GM18508 (cell line): ENCODE measurements at regions not wholly inside any gene's neighbourhood (a gene's known extent, or its start where the extent isn't known, plus 50 kb on each side); places are given as distances from the start of the nearest gene placed in this dataset.

Experiments used
- ATAC-seq: cut with Tn5 transposase; IDR thresholded peaks from one replicate; pipeline ENCODE4 v1.9.1; 2021; ENCODE audit warnings: moderate number of reproducible peaks; ENCODE audit not compliant: insufficient read depth, unreplicated experiment

DNA sequence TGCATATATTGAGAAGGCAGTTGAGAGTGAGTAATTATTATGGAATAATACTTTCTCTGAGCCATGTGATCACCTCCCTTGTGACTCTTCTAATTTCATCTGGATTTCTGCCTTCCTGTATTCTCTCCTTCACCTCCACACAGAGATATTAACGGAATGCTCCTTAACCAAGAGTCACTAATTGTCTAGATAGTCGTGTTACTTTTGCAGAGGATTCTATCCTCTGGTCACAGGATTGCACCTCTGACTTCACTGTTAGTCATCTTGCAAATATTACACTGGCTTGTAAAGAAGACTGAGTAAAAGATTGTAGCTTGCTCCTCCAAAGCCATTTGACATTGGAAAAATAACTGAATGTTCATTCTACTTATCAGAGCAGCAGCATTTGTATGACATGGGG lies 160.9 kb downstream of the SH2D1A start:
- no peak for ATAC-seq

DNA sequence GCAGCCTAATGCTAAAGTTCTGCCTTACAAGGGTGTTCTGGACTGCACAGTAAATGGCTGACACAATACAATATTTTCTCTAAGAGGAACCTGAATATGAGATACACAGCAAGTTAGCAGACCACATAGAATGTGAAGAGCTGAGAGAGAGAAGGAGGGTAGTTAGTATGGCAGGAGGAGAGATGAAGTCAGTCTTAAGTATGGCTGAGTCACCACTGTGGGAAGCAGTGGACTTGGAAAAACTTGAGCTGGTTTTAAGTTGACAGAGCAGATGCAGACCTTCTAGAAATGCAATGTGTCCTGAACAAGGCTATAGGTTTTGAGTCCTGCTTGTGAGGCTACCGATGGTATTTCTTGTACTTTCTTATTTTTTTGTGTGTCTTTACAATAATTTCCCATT lies 172.5 kb downstream of the SH2D1A start:
- no peak for ATAC-seq

GRCh38 chrX:124524852-124525251 lies 178.5 kb downstream of the SH2D1A start:
- no peak for ATAC-seq

DNA sequence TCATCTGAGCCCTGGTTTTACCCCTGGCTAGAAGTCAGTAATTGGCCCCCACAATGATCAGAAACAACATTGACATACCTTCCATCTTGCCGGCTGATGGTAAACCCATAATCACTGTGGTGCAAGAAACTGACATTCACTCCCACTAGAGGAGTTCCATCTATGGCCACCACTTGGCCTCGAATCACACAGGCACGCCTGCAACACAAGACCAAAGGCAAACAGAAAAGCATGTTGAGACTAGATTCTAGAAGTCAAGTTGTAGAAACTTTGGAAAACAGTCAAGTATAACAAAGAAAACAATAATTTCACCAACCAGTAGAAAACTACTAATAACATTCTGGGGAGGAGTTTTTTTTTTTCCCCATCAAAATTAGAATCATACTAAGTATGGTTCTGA lies 183.4 kb downstream of the SH2D1A start:
- ATAC-seq = no peak

- no peak for ATAC-seq
Observed at GRCh38 chrX:124530803-124531202, 184.4 kb downstream of the SH2D1A start.

- ATAC-seq = no peak
Observed at GRCh38 chrX:124534536-124534935, 188.2 kb downstream of the SH2D1A start.

GRCh38 chrX:124540474-124540873 lies 194.1 kb downstream of the SH2D1A start:
- ATAC-seq = no peak

- ATAC-seq = no peak
Observed at GRCh38 chrX:124548571-124548970, 202.2 kb downstream of the SH2D1A start.

- no peak for ATAC-seq
Observed at GRCh38 chrX:124555036-124555595, 208.8 kb downstream of the SH2D1A start.

GRCh38 chrX:124557976-124558375 lies 211.6 kb downstream of the SH2D1A start:
- ATAC-seq = no peak

GRCh38 chrX:124573468-124573867 lies 227.1 kb downstream of the SH2D1A start:
- no peak for ATAC-seq

GRCh38 chrX:124592744-124593143 lies 246.4 kb downstream of the SH2D1A start:
- ATAC-seq = no peak

- ATAC-seq = no peak
Observed at GRCh38 chrX:124594017-124594651, 247.8 kb downstream of the SH2D1A start.

GRCh38 chrX:124605511-124605910 lies 259.1 kb downstream of the SH2D1A start:
- ATAC-seq = no peak

DNA sequence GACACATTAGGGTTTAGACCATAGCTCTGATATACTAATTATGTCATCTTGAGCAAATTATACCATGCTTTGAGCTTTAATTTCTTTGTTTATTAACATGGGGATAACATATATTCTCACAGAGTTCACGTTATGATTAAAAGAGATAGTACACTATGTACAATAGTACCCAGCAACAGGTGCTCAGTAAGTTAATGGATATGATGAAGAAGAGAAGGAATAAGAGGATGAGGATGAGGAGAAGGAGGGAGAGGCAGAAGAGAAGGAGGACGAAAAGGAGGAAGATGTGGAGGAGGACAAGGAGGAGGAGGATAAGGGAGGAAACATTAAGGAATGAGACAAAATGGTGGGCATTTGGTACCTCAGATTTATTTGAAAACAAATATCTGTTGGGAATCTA lies 260.4 kb downstream of the SH2D1A start:
- ATAC-seq = no peak

DNA sequence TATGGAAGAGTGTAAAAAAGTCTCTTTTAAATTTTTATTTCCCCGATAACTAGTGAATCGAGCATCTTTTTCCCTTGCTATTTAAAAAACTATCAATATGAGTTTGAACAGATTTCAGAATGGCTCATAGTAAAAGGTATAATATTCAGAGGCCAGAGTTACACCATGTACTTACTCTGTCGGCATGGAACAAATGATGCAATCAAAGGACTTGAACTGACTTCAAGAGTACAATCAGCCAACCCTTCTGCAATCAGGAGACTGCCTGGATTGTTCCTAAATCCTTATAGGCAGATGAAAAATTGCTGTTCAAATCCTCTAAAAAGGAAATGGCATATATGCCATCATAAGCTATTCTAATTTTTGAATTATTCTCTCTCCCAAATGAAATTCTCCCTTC lies 273.3 kb downstream of the SH2D1A start:
- no peak for ATAC-seq

GRCh38 chrX:124634363-124634762 lies 288.0 kb downstream of the SH2D1A start:
- ATAC-seq = no peak

DNA sequence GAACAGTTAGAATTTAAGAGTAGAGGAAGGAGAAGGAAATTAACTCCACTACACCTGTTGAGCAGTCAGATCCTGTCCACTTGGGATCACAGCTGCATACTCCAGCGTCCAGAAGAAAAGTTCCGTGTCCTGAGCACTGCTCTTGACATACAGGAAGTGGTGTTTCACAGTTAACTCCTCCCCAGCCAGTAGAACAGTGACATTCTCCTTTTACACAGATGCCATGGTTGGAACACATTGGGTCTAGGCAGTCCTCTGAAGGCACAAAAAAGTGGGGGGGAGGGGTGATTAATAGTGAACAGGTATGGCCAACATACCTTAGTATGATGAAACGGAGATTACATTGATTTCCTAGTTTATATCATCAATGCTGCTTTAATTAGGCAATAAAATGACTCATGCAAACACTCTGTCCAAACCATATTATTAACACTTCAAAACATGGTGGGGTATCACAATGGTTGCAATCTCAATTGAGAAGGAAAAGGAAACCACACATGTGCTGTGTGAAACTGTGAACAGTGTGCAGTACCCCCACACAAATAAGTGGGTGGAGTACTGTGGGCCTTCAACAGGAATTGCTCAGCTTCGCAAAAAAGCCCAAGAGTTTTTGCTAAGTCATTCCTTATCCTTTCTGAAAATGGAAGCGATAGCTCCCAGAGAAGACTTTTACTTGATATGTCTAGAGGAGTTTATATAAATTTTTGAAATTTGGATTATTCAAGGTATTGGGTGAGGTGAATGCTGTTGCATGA lies 295.6 kb downstream of the SH2D1A start:
- ATAC-seq = no peak

GRCh38 chrX:124646403-124646802 lies 300.0 kb downstream of the SH2D1A start:
- ATAC-seq = no peak

DNA sequence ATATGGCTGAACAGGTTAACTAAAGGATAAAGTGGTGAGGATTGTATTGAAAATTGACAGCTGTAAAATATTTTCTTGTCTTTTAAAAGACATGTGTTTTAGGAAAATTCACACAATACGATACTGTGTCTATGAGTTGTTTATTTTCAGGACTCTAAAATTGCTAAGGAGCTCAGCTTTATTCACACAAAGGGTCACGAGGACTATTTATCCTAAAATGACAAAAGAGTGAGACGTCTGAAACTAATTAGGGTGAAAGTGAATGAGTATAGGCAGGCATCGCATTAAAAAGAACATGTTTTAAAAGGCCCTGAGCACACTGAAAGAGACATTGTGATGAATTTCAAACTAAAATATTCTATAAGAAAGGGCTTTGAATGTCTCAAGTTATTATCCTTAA lies 304.7 kb downstream of the SH2D1A start:
- no peak for ATAC-seq

DNA sequence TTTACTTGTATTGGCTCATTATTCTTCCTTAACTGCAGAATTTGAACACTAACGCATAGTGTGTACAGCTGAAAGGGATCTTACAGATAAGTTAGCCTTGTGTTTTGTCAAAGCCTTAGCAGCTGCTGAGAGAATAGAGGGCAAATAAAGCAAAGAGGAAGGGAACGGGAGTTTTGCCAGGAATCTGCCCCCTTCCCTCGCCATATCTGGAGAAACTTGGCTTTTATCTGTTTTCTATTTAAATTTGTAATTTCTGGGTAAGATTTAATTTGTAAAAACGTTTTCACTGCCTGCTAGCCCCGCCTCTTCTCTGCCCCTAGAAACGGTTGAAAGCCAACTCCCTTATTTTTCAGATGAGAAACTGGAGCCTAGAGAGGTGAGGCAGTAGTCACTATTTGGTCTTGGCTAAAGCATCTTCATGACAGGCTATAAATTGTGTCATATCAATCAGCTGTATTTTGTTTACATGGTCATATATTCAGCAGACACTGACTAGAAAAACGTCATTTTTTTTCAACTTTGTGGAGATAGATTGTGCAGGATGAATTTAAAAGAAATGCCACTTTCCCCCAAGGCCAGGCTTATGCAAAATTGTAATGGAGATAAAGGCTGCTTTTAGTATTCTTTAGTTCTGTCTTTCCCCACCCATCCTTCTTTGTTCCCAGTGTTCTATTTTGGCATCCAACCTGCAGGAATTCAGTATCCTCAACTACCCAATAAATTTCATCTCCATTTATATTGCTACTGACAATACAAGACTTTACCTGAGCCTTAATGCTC lies 319.4 kb downstream of the SH2D1A start:
- ATAC-seq = no peak
